ENCODE measurements at regions not wholly inside any gene's neighbourhood (a gene's known extent, or its start where the extent isn't known, plus 50 kb on each side); places are given as distances from the start of the nearest gene placed in this dataset.
"Not testable (repeated sequence)": the region's sequence is repeated elsewhere in the genome, so short reads cannot be mapped to it uniquely, and the experiment has no call there.

GRCh38 chr15:91356083-91356482, 256.0 kb downstream of the SV2B start:
- WGBS: 84% methylated on average over 4 of the region's 4 CpGs
- H3K27ac ChIP-seq: no peak overlapping the region
- no peak for TF ChIP-seq POLR2AphosphoS5 (IDR thresholded peaks at IDR 0.05)
- TF ChIP-seq CTCF (IDR thresholded peaks at IDR 0.05): no peak
- TF ChIP-seq POLR2A (IDR thresholded peaks at IDR 0.05): no peak

GRCh38 chr15:91357011-91357410, 257.0 kb downstream of the SV2B start:
- no peak for TF ChIP-seq POLR2A (IDR thresholded peaks at IDR 0.05)
- no peak overlapping the region for H3K4me3 ChIP-seq
- intact Hi-C loops (cut with DNase I): no loop called here

More at GRCh38 chr15:91356083-91356482, 256.0 kb downstream of the SV2B start:
- Histone ChIP-seq H3K36me3 (no peaks in the 10 kb centered on the region), H3K4me3 (no peak overlapping the region), H3K27me3 (replicated peaks; ENCODE audit: insufficient read depth) (peaks cover 3% of the 10 kb centered on the region), H3K9me3 (no peaks in the 10 kb centered on the region), H3K4me1 (replicated peaks) (no peaks in the 10 kb centered on the region)
- no peak for DNase-seq (ENCODE audit: low spot score)
- intact Hi-C loops (cut with DNase I): no loop called here

GRCh38 chr15:91357486-91357885, 257.4 kb downstream of the SV2B start:
- Histone ChIP-seq H3K27me3 (replicated peaks; ENCODE audit: insufficient read depth) (peaks cover 3% of the 10 kb centered on the region), H3K4me3 (no peak overlapping the region), H3K27ac (no peak overlapping the region), H3K4me1 (replicated peaks) (no peaks in the 10 kb centered on the region), H3K36me3 (no peaks in the 10 kb centered on the region), H3K9me3 (no peaks in the 10 kb centered on the region)
- WGBS: 75% methylated on average over 10 of the region's 10 CpGs
- intact Hi-C loops (cut with DNase I): no loop called here
- TF ChIP-seq POLR2A (IDR thresholded peaks at IDR 0.05) (no peak), POLR2AphosphoS5 (IDR thresholded peaks at IDR 0.05) (no peak), CTCF (IDR thresholded peaks at IDR 0.05) (no peak)
- no peak for DNase-seq (ENCODE audit: low spot score)

More at GRCh38 chr15:91357011-91357410, 257.0 kb downstream of the SV2B start:
- Histone ChIP-seq H3K36me3 (no peaks in the 10 kb centered on the region), H3K27me3 (replicated peaks; ENCODE audit: insufficient read depth) (peaks cover 3% of the 10 kb centered on the region), H3K4me1 (replicated peaks) (no peaks in the 10 kb centered on the region), H3K9me3 (no peaks in the 10 kb centered on the region), H3K27ac (no peak overlapping the region)
- WGBS: 52% methylated on average over 3 of the region's 3 CpGs
- DNase-seq (ENCODE audit: low spot score): no peak

GRCh38 chr15:91358405-91358804, 258.3 kb downstream of the SV2B start:
- Histone ChIP-seq H3K4me1 (replicated peaks) (no peaks in the 10 kb centered on the region), H3K9me3 (no peaks in the 10 kb centered on the region), H3K27me3 (replicated peaks; ENCODE audit: insufficient read depth) (peaks cover 3% of the 10 kb centered on the region), H3K36me3 (no peaks in the 10 kb centered on the region), H3K4me3 (no peak overlapping the region), H3K27ac (no peak overlapping the region)
- intact Hi-C loops (cut with DNase I): no loop called here
- no peak for TF ChIP-seq POLR2A (IDR thresholded peaks at IDR 0.05)
- no peak for TF ChIP-seq POLR2AphosphoS5 (IDR thresholded peaks at IDR 0.05)
- no peak for TF ChIP-seq CTCF (IDR thresholded peaks at IDR 0.05)
- WGBS: 77% methylated on average over 3 of the region's 3 CpGs
- DNase-seq (ENCODE audit: low spot score): no peak

GRCh38 chr15:91361696-91362095, 261.6 kb downstream of the SV2B start:
- WGBS: 72% methylated on average over 3 of the region's 3 CpGs
- H3K4me3 ChIP-seq; intact Hi-C loops (cut with DNase I); DNase-seq (ENCODE audit: low spot score); H3K27me3 ChIP-seq (replicated peaks; ENCODE audit: insufficient read depth); H3K36me3 ChIP-seq; H3K4me1 ChIP-seq (replicated peaks); H3K27ac ChIP-seq; H3K9me3 ChIP-seq: not testable (repeated sequence)

- Histone ChIP-seq H3K4me3 (no peak overlapping the region), H3K27ac (no peak overlapping the region), H3K4me1 (replicated peaks) (no peaks in the 10 kb centered on the region), H3K27me3 (replicated peaks; ENCODE audit: insufficient read depth) (no peaks in the 10 kb centered on the region), H3K9me3 (no peaks in the 10 kb centered on the region), H3K36me3 (no peaks in the 10 kb centered on the region)
- intact Hi-C loops (cut with DNase I): no loop called here
- DNase-seq (ENCODE audit: low spot score): no peak
- 89% methylated on average over 6 of the region's 6 CpGs for WGBS
- no peak for TF ChIP-seq POLR2A (IDR thresholded peaks at IDR 0.05)
- TF ChIP-seq POLR2AphosphoS5 (IDR thresholded peaks at IDR 0.05): no peak
- TF ChIP-seq CTCF (IDR thresholded peaks at IDR 0.05): no peak
Observed at GRCh38 chr15:91366111-91366510, 266.1 kb downstream of the SV2B start.
